ENCODE measurements at regions not wholly inside any gene's neighbourhood (a gene's known extent, or its start where the extent isn't known, plus 50 kb on each side); places are given as distances from the start of the nearest gene placed in this dataset.

GRCh38 chr4:123257591-123257990, 139.0 kb upstream of the SPRY1 start:
- H3K27me3 ChIP-seq (ENCODE audit: low read depth) = no peaks in the 10 kb centered on the region
- intact Hi-C loops (cut with DNase I) = no loop called here

GRCh38 chr4:123259676-123260646, 136.6 kb upstream of the SPRY1 start:
- DNase-seq (no peak), ATAC-seq (no peak)
- Histone ChIP-seq H3K9me3 (no peaks in the 10 kb centered on the region), H3K27me3 (ENCODE audit: low read depth) (no peaks in the 10 kb centered on the region), H3K4me1 (no peaks in the 10 kb centered on the region), H3K36me3 (no peaks in the 10 kb centered on the region), H3K4me3 (no peak overlapping the region), H3K27ac (no peak overlapping the region)
- TF ChIP-seq CTCF (IDR thresholded peaks at IDR 0.05) = no peak
- intact Hi-C loops (cut with DNase I) = no loop called here

More at GRCh38 chr4:123257591-123257990, 139.0 kb upstream of the SPRY1 start:
- no peaks in the 10 kb centered on the region for H3K9me3 ChIP-seq
- no peaks in the 10 kb centered on the region for H3K36me3 ChIP-seq
- DNase-seq = no peak
- ATAC-seq = no peak
- H3K4me1 ChIP-seq = no peaks in the 10 kb centered on the region
- TF ChIP-seq CTCF (IDR thresholded peaks at IDR 0.05) = no peak
- H3K4me3 ChIP-seq = no peak overlapping the region
- H3K27ac ChIP-seq = no peak overlapping the region

GRCh38 chr4:123260653-123261052, 135.9 kb upstream of the SPRY1 start:
- no peaks in the 10 kb centered on the region for H3K9me3 ChIP-seq
- no peak overlapping the region for H3K27ac ChIP-seq
- DNase-seq (no peak), ATAC-seq (no peak)
- H3K4me1 ChIP-seq = no peaks in the 10 kb centered on the region
- no peak overlapping the region for H3K4me3 ChIP-seq
- no peaks in the 10 kb centered on the region for H3K36me3 ChIP-seq
- intact Hi-C loops (cut with DNase I) = no loop called here
- H3K27me3 ChIP-seq (ENCODE audit: low read depth) = no peaks in the 10 kb centered on the region
- TF ChIP-seq CTCF (IDR thresholded peaks at IDR 0.05) = no peak

GRCh38 chr4:123262080-123262479, 134.5 kb upstream of the SPRY1 start:
- Histone ChIP-seq H3K36me3 (no peaks in the 10 kb centered on the region), H3K4me1 (no peaks in the 10 kb centered on the region), H3K4me3 (no peak overlapping the region), H3K27ac (no peak overlapping the region), H3K27me3 (ENCODE audit: low read depth) (no peaks in the 10 kb centered on the region), H3K9me3 (no peaks in the 10 kb centered on the region)
- no peak for TF ChIP-seq CTCF (IDR thresholded peaks at IDR 0.05)
- no peak for DNase-seq
- intact Hi-C loops (cut with DNase I) = no loop called here
- no peak for ATAC-seq

- Histone ChIP-seq H3K27me3 (ENCODE audit: low read depth) (no peaks in the 10 kb centered on the region), H3K9me3 (no peaks in the 10 kb centered on the region), H3K36me3 (no peaks in the 10 kb centered on the region), H3K27ac (no peak overlapping the region), H3K4me1 (no peaks in the 10 kb centered on the region), H3K4me3 (no peak overlapping the region)
- DNase-seq (no peak), ATAC-seq (peak in 1 of 2 donors; percentile 61)
- intact Hi-C loops (cut with DNase I) = no loop called here
- TF ChIP-seq CTCF (IDR thresholded peaks at IDR 0.05) = no peak
Observed at GRCh38 chr4:123265443-123265842, 131.2 kb upstream of the SPRY1 start.

Measured in lower lobe of right lung (tissue), 2 donors.